ENCODE measurements at regions not wholly inside any gene's neighbourhood (a gene's known extent, or its start where the extent isn't known, plus 50 kb on each side); places are given as distances from the start of the nearest gene placed in this dataset.

- TF ChIP-seq POLR2A (IDR thresholded peaks at IDR 0.05; ENCODE audit: low read depth, low read length): no peak
- no peak for TF ChIP-seq TAF1 (IDR thresholded peaks at IDR 0.05; ENCODE audit: borderline replicate concordance, low read depth, low read length)
Observed at GRCh38 chrX:65837875-65838549, 170.6 kb downstream of the MSN start.

Measured in GM12892 (cell line).